ENCODE measurements at regions not wholly inside any gene's neighbourhood (a gene's known extent, or its start where the extent isn't known, plus 50 kb on each side); places are given as distances from the start of the nearest gene placed in this dataset.

DNA sequence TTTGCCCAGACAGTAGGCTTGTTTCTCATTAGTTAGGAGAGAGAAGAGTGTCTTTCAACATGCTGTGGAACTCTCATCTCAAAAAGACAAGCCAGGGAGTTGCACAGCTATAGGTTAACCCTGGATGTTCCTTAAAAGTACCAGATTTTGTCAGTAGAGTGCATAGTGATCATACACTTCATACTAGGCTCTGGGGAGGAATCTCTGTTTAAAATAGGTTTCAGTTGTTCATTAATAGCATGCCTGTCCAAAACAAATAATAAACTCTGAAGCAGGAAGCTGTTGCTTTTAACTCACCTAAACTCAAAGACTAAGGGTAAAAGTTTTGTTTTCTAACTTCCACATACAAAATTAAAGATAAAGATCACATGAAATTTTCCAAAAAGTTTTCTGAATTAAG is 1948.4 kb downstream of the C4orf33 start:
- Histone ChIP-seq H4K20me1 (ENCODE audit: control insufficient read depth, extremely low read depth, insufficient read depth, low read length) (no peaks in the 10 kb centered on the region), H3K27ac (ENCODE audit: insufficient read depth, low read length) (no peak overlapping the region), H3K4me1 (ENCODE audit: control insufficient read depth, extremely low read depth, insufficient read depth, low read length) (no peaks in the 10 kb centered on the region), H3K27me3 (ENCODE audit: control insufficient read depth, insufficient read depth, low read length) (no peaks in the 10 kb centered on the region), H3K79me2 (ENCODE audit: control insufficient read depth, insufficient read depth, low read length) (no peaks in the 10 kb centered on the region), H3K36me3 (ENCODE audit: control insufficient read depth, insufficient read depth, low read length) (no peaks in the 10 kb centered on the region), H3K9me3 (ENCODE audit: control insufficient read depth, insufficient read depth, low read depth, low read length) (no peaks in the 10 kb centered on the region), H3K4me2 (ENCODE audit: extremely low read depth, insufficient read depth, low read length) (no peak overlapping the region), H3K4me3 (replicated peaks in 1 of 4; ENCODE audit: control extremely low read depth in 1 of 4, insufficient read depth in 1 of 4, low read depth in 3 of 4, low read length in 4 of 4) (no peak overlapping the region), H2AFZ (ENCODE audit: low read length) (no peak overlapping the region), H3K9ac (ENCODE audit: insufficient read depth, low read length) (no peak overlapping the region)
- DNase-seq (ENCODE audit: low read depth in 2 of 2) = no peak
- no peak for TF ChIP-seq EZH2 (IDR thresholded peaks at IDR 0.05; ENCODE audit: low read length, missing control alignments)
- TF ChIP-seq, protein P1, sequence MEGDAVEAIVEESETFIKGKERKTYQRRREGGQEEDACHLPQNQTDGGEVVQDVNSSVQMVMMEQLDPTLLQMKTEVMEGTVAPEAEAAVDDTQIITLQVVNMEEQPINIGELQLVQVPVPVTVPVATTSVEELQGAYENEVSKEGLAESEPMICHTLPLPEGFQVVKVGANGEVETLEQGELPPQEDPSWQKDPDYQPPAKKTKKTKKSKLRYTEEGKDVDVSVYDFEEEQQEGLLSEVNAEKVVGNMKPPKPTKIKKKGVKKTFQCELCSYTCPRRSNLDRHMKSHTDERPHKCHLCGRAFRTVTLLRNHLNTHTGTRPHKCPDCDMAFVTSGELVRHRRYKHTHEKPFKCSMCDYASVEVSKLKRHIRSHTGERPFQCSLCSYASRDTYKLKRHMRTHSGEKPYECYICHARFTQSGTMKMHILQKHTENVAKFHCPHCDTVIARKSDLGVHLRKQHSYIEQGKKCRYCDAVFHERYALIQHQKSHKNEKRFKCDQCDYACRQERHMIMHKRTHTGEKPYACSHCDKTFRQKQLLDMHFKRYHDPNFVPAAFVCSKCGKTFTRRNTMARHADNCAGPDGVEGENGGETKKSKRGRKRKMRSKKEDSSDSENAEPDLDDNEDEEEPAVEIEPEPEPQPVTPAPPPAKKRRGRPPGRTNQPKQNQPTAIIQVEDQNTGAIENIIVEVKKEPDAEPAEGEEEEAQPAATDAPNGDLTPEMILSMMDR (conservative IDR thresholded peaks at IDR 0.05 in 1 of 2, IDR thresholded peaks at IDR 0.05 in 1 of 2; ENCODE audit: low read depth in 1 of 2, low read length in 2 of 2) = no peak

DNA sequence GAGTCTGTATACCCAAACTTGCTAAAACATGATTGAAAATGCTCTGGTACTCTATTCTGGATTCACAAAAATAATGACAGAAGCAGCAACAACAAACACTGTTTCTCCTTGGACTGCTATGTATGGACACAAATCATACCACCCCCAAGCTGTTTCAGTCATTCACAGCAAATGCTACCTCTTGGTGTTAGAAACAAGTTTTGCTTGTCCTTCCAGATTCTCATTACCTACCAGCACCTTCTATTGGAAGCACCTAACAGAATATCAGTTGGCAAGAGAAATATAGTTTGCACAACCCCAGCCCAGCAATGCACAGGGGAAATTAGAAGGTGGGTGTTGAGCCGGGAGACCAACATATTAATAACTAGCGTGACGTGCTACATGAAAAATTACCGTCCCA is 1950.9 kb downstream of the C4orf33 start:
- TF ChIP-seq, protein P1 (conservative IDR thresholded peaks at IDR 0.05 in 1 of 2, IDR thresholded peaks at IDR 0.05 in 1 of 2; ENCODE audit: low read depth in 1 of 2, low read length in 2 of 2) = no peak
- TF ChIP-seq EZH2 (IDR thresholded peaks at IDR 0.05; ENCODE audit: low read length, missing control alignments) = no peak
- H3K4me2 ChIP-seq (ENCODE audit: extremely low read depth, insufficient read depth, low read length) = no peak overlapping the region
- H4K20me1 ChIP-seq (ENCODE audit: control insufficient read depth, extremely low read depth, insufficient read depth, low read length) = no peaks in the 10 kb centered on the region
- no peaks in the 10 kb centered on the region for H3K4me1 ChIP-seq (ENCODE audit: control insufficient read depth, extremely low read depth, insufficient read depth, low read length)
- no peak overlapping the region for H3K4me3 ChIP-seq (replicated peaks in 1 of 4; ENCODE audit: control extremely low read depth in 1 of 4, insufficient read depth in 1 of 4, low read depth in 3 of 4, low read length in 4 of 4)
- no peak for DNase-seq (ENCODE audit: low read depth in 2 of 2)
- no peak overlapping the region for H3K9ac ChIP-seq (ENCODE audit: insufficient read depth, low read length)
- no peaks in the 10 kb centered on the region for H3K9me3 ChIP-seq (ENCODE audit: control insufficient read depth, insufficient read depth, low read depth, low read length)
- no peak overlapping the region for H3K27ac ChIP-seq (ENCODE audit: insufficient read depth, low read length)
- H2AFZ ChIP-seq (ENCODE audit: low read length) = no peak overlapping the region
- no peaks in the 10 kb centered on the region for H3K36me3 ChIP-seq (ENCODE audit: control insufficient read depth, insufficient read depth, low read length)
- no peaks in the 10 kb centered on the region for H3K27me3 ChIP-seq (ENCODE audit: control insufficient read depth, insufficient read depth, low read length)
- no peaks in the 10 kb centered on the region for H3K79me2 ChIP-seq (ENCODE audit: control insufficient read depth, insufficient read depth, low read length)

DNA sequence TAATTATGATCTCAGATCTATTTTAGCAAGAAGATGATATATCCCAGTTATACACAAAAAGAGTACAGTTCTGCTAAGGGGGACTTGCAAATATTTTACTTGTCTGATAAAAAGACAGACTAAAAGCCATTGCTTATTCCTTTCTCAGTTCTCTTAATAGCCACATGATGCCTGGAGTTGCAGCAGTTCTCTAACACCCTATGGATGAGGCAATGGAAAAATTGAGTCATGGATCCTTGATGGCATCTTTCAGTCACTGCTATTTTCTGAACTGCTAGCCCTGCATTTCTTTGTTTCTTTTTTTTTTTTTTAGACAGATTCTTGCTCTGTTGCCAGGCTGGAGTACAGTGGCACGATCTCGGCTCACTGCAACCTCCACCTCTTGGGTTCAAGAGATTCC is 1956.7 kb downstream of the C4orf33 start:
- Histone ChIP-seq H3K36me3 (ENCODE audit: control insufficient read depth, insufficient read depth, low read length) (no peaks in the 10 kb centered on the region), H3K4me1 (ENCODE audit: control insufficient read depth, extremely low read depth, insufficient read depth, low read length) (no peaks in the 10 kb centered on the region), H3K79me2 (ENCODE audit: control insufficient read depth, insufficient read depth, low read length) (no peaks in the 10 kb centered on the region), H3K9ac (ENCODE audit: insufficient read depth, low read length) (no peak overlapping the region), H3K9me3 (ENCODE audit: control insufficient read depth, insufficient read depth, low read depth, low read length) (no peaks in the 10 kb centered on the region), H3K4me3 (replicated peaks in 1 of 4; ENCODE audit: control extremely low read depth in 1 of 4, insufficient read depth in 1 of 4, low read depth in 3 of 4, low read length in 4 of 4) (no peak overlapping the region), H3K27ac (ENCODE audit: insufficient read depth, low read length) (no peak overlapping the region), H2AFZ (ENCODE audit: low read length) (no peak overlapping the region), H3K27me3 (ENCODE audit: control insufficient read depth, insufficient read depth, low read length) (no peaks in the 10 kb centered on the region), H4K20me1 (ENCODE audit: control insufficient read depth, extremely low read depth, insufficient read depth, low read length) (no peaks in the 10 kb centered on the region), H3K4me2 (ENCODE audit: extremely low read depth, insufficient read depth, low read length) (no peak overlapping the region)
- no peak for TF ChIP-seq EZH2 (IDR thresholded peaks at IDR 0.05; ENCODE audit: low read length, missing control alignments)
- TF ChIP-seq, protein P1 (conservative IDR thresholded peaks at IDR 0.05 in 1 of 2, IDR thresholded peaks at IDR 0.05 in 1 of 2; ENCODE audit: low read depth in 1 of 2, low read length in 2 of 2) = no peak
- peak in 1 of 2 donors; percentile 1 for DNase-seq (ENCODE audit: low read depth in 2 of 2)

Data from fibroblast of lung (primary cell).